Parathyroid adenoma (tissue), 2 donors: ENCODE measurements at regions not wholly inside any gene's neighbourhood (a gene's known extent, or its start where the extent isn't known, plus 50 kb on each side); places are given as distances from the start of the nearest gene placed in this dataset.
"Not testable (repeated sequence)": the region's sequence is repeated elsewhere in the genome, so short reads cannot be mapped to it uniquely, and the experiment has no call there.

Source experiments
- H2AFZ ChIP-seq: fragments of 300-600 bp; sonication (generic); one replicate; pipeline ENCODE4 v1.7.0; 2017; ENCODE audit warnings: antibody characterized with exemption, mild to moderate bottlenecking
- H3K27ac ChIP-seq: fragments of 300-600 bp; sonication (generic); one replicate; pipeline ENCODE4 v1.7.0; 2017
- H3K27me3 ChIP-seq: fragments of 300-600 bp; sonication (generic); one replicate; pipeline ENCODE4 v1.7.0; 2017; ENCODE audit warnings: low read length; ENCODE audit not compliant: control insufficient read depth, insufficient read depth
- H3K36me3 ChIP-seq: fragments of 300-600 bp; sonication (generic); one replicate; pipeline ENCODE4 v1.7.0; 2017; ENCODE audit warnings: low read length; ENCODE audit not compliant: control insufficient read depth, insufficient read depth
- H3K4me1 ChIP-seq: fragments of 300-600 bp; sonication (generic); one replicate; pipeline ENCODE4 v1.7.0; 2017; ENCODE audit warnings: control low read depth
- H3K4me2 ChIP-seq: fragments of 300-600 bp; sonication (generic); one replicate; pipeline ENCODE4 v1.7.0; 2017; ENCODE audit warnings: low read length
- H3K4me3 ChIP-seq: fragments of 300-600 bp; sonication (generic); one replicate; pipeline ENCODE4 v1.7.0; 2017; ENCODE audit warnings: low read depth, low read length
- H3K79me2 ChIP-seq: fragments of 300-600 bp; sonication (generic); one replicate; pipeline ENCODE4 v1.7.0; 2017; ENCODE audit warnings: control low read depth
- H3K9ac ChIP-seq: fragments of 300-600 bp; sonication (generic); one replicate; pipeline ENCODE4 v1.7.0; 2017; ENCODE audit warnings: mild to moderate bottlenecking
- H3K9me3 ChIP-seq: fragments of 300-600 bp; sonication (generic); one replicate; pipeline ENCODE4 v1.7.0; 2017; ENCODE audit warnings: low read length; ENCODE audit not compliant: control insufficient read depth
- donor health status: primary hyperparathyroidism.

- H3K9me3 ChIP-seq, H3K36me3 ChIP-seq, H3K79me2 ChIP-seq, H3K27ac ChIP-seq, H3K4me1 ChIP-seq, H3K4me3 ChIP-seq, H2AFZ ChIP-seq, H3K4me2 ChIP-seq, H3K9ac ChIP-seq, H3K27me3 ChIP-seq: not testable (repeated sequence)
These were observed 62.8 kb downstream of the ARHGAP11B start for GRCh38 chr15:30688684-30689083.

- H3K36me3 ChIP-seq, H3K27me3 ChIP-seq, H3K4me3 ChIP-seq, H3K9ac ChIP-seq, H2AFZ ChIP-seq, H3K4me1 ChIP-seq, H3K27ac ChIP-seq, H3K9me3 ChIP-seq, H3K79me2 ChIP-seq, H3K4me2 ChIP-seq: not testable (repeated sequence)
These were observed 64.2 kb downstream of the ARHGAP11B start for GRCh38 chr15:30690153-30690552.

- H3K4me3 ChIP-seq: not testable (repeated sequence)
These were observed 69.9 kb downstream of the ARHGAP11B start for GRCh38 chr15:30695811-30696210.

GRCh38 chr15:30696439-30697314 lies 70.7 kb downstream of the ARHGAP11B start:
- not testable (repeated sequence) for H3K27ac ChIP-seq, H3K36me3 ChIP-seq, H3K4me1 ChIP-seq, H3K4me2 ChIP-seq, H3K4me3 ChIP-seq, H3K9ac ChIP-seq, H3K79me2 ChIP-seq, H3K9me3 ChIP-seq, H3K27me3 ChIP-seq, H2AFZ ChIP-seq

More at GRCh38 chr15:30695811-30696210, 69.9 kb downstream of the ARHGAP11B start:
- H3K4me2 ChIP-seq, H3K4me1 ChIP-seq, H2AFZ ChIP-seq, H3K9me3 ChIP-seq, H3K27ac ChIP-seq, H3K9ac ChIP-seq, H3K27me3 ChIP-seq, H3K79me2 ChIP-seq, H3K36me3 ChIP-seq: not testable (repeated sequence)

- not testable (repeated sequence) for H3K79me2 ChIP-seq, H3K27me3 ChIP-seq, H3K4me3 ChIP-seq, H3K27ac ChIP-seq, H3K9ac ChIP-seq, H3K9me3 ChIP-seq, H2AFZ ChIP-seq, H3K4me1 ChIP-seq, H3K4me2 ChIP-seq, H3K36me3 ChIP-seq
These were observed 71.4 kb downstream of the ARHGAP11B start for GRCh38 chr15:30697315-30697685.

- H3K36me3 ChIP-seq, H3K79me2 ChIP-seq, H3K27ac ChIP-seq, H3K4me1 ChIP-seq, H3K4me2 ChIP-seq, H3K27me3 ChIP-seq, H2AFZ ChIP-seq, H3K9ac ChIP-seq, H3K4me3 ChIP-seq, H3K9me3 ChIP-seq: not testable (repeated sequence)
These were observed 74.2 kb downstream of the ARHGAP11B start for GRCh38 chr15:30700006-30700597.

- not testable (repeated sequence) for H3K9ac ChIP-seq, H3K27me3 ChIP-seq, H3K36me3 ChIP-seq, H3K4me3 ChIP-seq, H2AFZ ChIP-seq, H3K4me1 ChIP-seq, H3K27ac ChIP-seq, H3K4me2 ChIP-seq, H3K9me3 ChIP-seq, H3K79me2 ChIP-seq
These were observed 82.2 kb downstream of the ARHGAP11B start for GRCh38 chr15:30707976-30708685.

GRCh38 chr15:30708809-30709208 lies 82.9 kb downstream of the ARHGAP11B start:
- H3K27me3 ChIP-seq, H3K9ac ChIP-seq, H3K79me2 ChIP-seq, H3K27ac ChIP-seq, H3K4me2 ChIP-seq, H3K9me3 ChIP-seq, H2AFZ ChIP-seq, H3K4me1 ChIP-seq, H3K4me3 ChIP-seq, H3K36me3 ChIP-seq: not testable (repeated sequence)

GRCh38 chr15:30718038-30718643 lies 92.2 kb downstream of the ARHGAP11B start:
- not testable (repeated sequence) for H3K4me3 ChIP-seq, H3K27ac ChIP-seq, H3K9me3 ChIP-seq, H3K4me2 ChIP-seq, H3K27me3 ChIP-seq, H3K9ac ChIP-seq, H3K79me2 ChIP-seq, H3K36me3 ChIP-seq, H3K4me1 ChIP-seq, H2AFZ ChIP-seq

GRCh38 chr15:30719363-30719762 lies 93.4 kb downstream of the ARHGAP11B start:
- H2AFZ ChIP-seq, H3K79me2 ChIP-seq, H3K27me3 ChIP-seq, H3K4me2 ChIP-seq, H3K4me3 ChIP-seq, H3K9ac ChIP-seq, H3K9me3 ChIP-seq, H3K27ac ChIP-seq, H3K36me3 ChIP-seq, H3K4me1 ChIP-seq: not testable (repeated sequence)
